Caki2 (cell line): ENCODE measurements at regions not wholly inside any gene's neighbourhood (a gene's known extent, or its start where the extent isn't known, plus 50 kb on each side); places are given as distances from the start of the nearest gene placed in this dataset.
A peak's percentile ranks its signal among the peaks of the same experiment; 100 is the strongest.

Source experiments
- DNase-seq: peaks from one replicate; pipeline ENCODE4 v3.0.0-alpha.2; 2015; ENCODE audit warnings: low read depth
- in situ Hi-C: cut with HindIII; loops from 2 replicates; pipeline ENCODE4 v1.10.0; 2016; ENCODE audit warnings: low sequenced_read_pairs, low pct_unique_long_range_greater_than_20kb, mixed read lengths

DNA sequence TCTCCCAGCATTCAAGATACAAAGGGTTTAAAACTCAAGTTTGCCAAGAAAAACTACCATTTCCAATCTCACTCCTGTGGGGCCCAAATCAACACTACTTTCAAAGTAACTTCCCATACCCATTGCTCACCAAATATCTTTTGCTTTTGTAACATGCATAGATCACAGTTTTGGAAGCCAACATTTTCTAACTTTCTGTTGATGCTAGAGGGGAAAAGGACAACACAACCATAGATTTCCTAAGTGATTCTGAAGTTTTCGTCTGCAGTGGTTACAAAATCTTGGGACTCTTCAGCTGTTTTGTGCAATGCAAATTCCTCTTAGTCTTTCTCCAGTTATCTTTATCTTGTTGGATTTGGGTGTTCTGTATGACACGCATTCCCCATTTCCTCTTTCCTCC lies 94.1 kb upstream of the PAPPA start:
- in situ Hi-C loops, result no loop called here
- no peak for DNase-seq

- in situ Hi-C loops, result no loop called here
These were observed 93.0 kb upstream of the PAPPA start for GRCh38 chr9:116060631-116061030.

GRCh38 chr9:116061546-116062205 lies 91.9 kb upstream of the PAPPA start:
- no peak for DNase-seq
- in situ Hi-C loops, result no loop called here

More at GRCh38 chr9:116060631-116061030, 93.0 kb upstream of the PAPPA start:
- peak; percentile 2 for DNase-seq

DNA sequence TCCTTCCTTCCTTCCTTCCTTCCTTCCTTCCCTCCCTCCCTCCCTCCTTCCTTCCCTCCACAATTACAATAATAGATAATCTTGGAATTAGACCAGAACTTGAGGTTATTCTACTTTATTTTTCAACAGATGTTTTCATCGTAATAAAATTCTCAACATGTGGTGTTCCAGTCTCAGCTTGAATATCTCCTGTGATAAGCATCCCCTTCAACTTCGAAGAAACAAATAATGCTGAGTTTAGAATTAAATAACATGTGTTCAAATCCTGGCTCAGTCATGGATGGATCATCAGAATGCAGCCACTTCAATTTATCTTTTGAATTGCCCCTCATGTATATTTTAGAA lies 91.4 kb upstream of the PAPPA start:
- in situ Hi-C loops, result no loop called here
- DNase-seq, result no peak

DNA sequence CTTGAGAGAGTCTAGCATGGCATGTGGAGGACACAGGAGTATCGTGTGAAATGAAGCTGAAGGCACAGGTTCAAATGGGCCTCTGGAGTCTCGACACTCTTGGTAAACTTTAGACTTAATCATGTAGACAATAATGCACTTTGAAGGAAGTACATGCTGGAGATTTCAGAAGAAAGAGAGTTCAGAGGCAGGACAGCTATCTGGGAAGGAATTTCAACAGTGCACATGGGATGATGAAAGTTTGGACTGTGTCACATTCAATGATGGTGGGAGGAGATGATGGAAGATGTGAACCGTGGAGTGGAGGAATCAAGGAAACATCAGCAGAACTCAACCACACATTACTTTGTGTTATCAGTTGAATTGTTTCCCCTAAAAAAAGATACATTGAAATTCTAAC lies 88.6 kb upstream of the PAPPA start:
- DNase-seq, result no peak
- in situ Hi-C loops, result no loop called here

DNA sequence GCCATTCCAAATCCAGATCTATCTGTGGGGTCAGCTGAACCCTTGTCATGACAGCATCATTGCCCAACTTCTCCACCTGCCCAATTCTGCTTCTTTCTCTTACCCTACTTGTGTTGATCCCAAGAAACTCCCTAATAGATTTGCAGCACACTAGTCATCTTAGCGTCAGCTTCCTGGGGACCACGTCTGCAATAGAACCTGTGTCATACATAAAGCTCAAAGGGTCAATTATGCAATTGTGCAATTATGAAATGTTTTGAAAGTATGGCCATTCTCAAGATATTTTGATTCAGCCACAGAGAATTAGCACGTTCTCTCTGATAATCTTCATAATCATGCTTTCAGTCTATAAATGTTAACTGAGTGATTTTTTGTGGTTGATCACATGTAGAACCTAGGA lies 87.4 kb upstream of the PAPPA start:
- DNase-seq, result no peak
- in situ Hi-C loops, result no loop called here

DNA sequence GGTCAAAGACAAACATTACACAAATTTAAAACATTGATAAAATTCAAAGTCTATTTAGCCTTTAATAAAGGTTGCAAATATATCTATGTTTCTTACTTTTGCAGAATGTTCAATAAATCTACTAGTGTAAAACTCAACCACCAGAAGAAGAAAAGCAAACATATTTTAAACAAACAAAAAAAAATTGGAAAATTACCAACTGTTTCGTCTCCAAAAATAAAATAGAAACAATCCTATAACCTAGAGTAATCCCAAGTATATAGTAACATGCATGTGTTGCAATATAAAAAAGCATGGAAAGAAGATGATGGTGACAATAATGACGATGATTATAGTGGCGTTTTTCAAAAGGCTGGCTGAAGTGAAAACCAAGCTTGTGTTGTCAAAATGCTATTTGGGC lies 86.0 kb upstream of the PAPPA start:
- no peak for DNase-seq
- in situ Hi-C loops, result no loop called here

- DNase-seq, result no peak
- in situ Hi-C loops, result no loop called here
These were observed 83.2 kb upstream of the PAPPA start for GRCh38 chr9:116070256-116070914.

- in situ Hi-C loops, result no loop called here
These were observed 81.5 kb upstream of the PAPPA start for GRCh38 chr9:116072046-116072445.

DNA sequence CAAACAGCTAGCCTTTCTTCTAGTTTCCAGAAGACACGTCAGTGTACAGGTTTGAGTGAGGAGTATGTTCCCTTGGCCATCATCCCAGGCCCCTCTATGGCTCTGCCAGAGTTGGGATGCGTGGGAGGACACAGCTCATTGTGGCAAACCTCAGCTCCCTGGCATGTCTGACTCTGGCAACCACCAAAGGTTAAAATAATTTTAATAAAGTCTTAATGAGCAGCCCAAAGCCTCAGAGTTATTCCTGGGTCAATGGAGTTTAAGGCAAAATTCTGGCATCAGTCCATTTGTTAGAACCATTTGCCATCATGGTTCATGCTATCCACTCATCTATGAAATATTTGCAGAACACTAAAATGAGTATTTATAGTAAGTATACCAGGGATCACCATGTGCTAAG lies 79.8 kb upstream of the PAPPA start:
- no peak for DNase-seq
- in situ Hi-C loops, result no loop called here

More at GRCh38 chr9:116072046-116072445, 81.5 kb upstream of the PAPPA start:
- DNase-seq, result no peak

DNA sequence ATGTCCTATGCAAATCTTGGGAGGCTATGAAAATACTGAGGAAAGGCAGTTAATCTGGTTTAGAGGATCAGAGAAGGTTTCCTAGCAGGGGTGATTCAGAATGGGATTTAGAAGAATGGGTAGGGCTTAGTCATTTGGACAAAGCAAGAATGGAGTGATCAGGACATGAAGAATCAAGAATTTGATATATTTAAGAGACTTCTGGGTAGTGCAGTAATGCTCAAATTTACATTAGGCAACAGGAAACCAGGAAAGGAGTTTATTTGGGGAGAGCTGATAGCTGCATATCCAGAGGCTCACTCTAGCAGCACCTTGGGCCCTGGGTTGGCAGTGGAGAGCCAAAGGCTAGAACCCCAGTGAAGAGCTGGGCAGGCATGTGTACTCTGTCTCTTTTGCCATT lies 78.9 kb upstream of the PAPPA start:
- in situ Hi-C loops, result no loop called here
- DNase-seq, result no peak

DNA sequence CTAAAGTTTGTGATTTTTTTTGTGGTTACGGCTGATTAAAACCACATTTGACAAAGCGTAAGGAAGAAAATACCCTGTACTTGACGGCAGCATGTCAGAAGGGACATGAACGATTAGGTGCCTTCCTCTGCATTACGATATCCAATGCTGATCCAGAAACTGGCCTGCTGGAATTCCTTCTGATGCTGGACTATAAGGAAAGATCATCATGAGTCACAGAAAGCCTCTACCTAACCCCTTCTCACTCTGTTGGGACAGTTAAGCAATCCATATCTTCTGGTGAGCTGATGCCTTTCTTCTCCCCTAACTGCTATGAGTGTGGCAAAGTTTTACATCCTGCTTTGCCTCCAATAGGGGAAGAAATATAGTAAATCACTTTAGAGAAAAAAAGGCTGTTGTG lies 78.4 kb upstream of the PAPPA start:
- DNase-seq, result no peak
- in situ Hi-C loops, result no loop called here

DNA sequence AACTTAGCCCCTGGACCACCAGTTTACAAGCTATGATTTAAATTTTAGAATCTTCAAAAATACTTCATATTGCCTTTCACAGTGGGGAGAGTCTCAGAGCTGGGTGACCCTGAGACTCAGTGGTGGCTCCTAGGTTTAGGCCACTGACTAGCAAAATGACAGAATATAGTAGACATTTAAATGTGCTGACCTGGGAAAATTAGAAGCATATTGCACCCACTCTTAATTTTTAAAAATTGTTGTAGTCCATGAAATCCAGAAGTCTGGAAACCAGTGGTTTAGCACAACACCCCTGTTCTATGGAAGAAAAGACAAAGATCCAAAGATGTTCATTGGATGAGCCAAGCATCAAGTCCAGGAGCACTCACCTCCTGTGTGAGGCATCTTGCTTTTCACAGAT lies 75.0 kb upstream of the PAPPA start:
- in situ Hi-C loops, result no loop called here
- no peak for DNase-seq

GRCh38 chr9:116080561-116080960 lies 73.0 kb upstream of the PAPPA start:
- no peak for DNase-seq
- in situ Hi-C loops, result no loop called here

GRCh38 chr9:116081435-116082115 lies 72.0 kb upstream of the PAPPA start:
- in situ Hi-C loops, result no loop called here
- no peak for DNase-seq

DNA sequence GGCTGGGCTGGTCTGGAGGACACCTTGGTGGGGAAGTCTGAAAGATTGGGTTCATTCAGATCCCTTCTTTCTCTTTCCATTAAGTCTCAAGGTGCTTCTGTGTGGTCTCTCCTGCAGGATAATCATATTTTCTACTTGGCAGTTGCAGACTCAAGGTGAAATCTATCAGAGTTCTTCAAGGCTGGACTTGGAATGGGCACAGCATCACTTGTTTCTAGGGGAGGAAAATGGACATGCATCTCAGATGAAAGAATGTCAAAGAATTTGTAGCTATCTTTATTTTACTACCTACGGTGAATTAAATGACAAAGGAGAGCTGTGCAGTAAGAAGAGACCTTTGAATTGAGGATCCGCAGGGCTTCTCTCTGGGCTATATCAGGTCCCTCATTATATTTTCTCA lies 69.8 kb upstream of the PAPPA start:
- no peak for DNase-seq
- in situ Hi-C loops, result no loop called here

GRCh38 chr9:116084497-116084896 lies 69.1 kb upstream of the PAPPA start:
- in situ Hi-C loops, result no loop called here
- no peak for DNase-seq

- in situ Hi-C loops, result no loop called here
- peak; percentile 27 for DNase-seq
These were observed 66.3 kb upstream of the PAPPA start for GRCh38 chr9:116087246-116087645.

- DNase-seq, result peak; percentile 84
These were observed 65.8 kb upstream of the PAPPA start for GRCh38 chr9:116087751-116088194.

GRCh38 chr9:116088396-116088795 lies 65.2 kb upstream of the PAPPA start:
- in situ Hi-C loops, result no loop called here

More at GRCh38 chr9:116087751-116088194, 65.8 kb upstream of the PAPPA start:
- in situ Hi-C loops, result no loop called here

More at GRCh38 chr9:116088396-116088795, 65.2 kb upstream of the PAPPA start:
- DNase-seq, result no peak
